H9 (cell line): ENCODE measurements at regions not wholly inside any gene's neighbourhood (a gene's known extent, or its start where the extent isn't known, plus 50 kb on each side); places are given as distances from the start of the nearest gene placed in this dataset.

Experiments used
- DNase-seq: peaks from one replicate; pipeline ENCODE4 v3.0.0-alpha.2; 2017
- H2AFZ ChIP-seq: one replicate; pipeline ENCODE4 v1.6.1; 2013; ENCODE audit warnings: mild to moderate bottlenecking, low read length, control low read depth, moderate library complexity
- H2AK5ac ChIP-seq: 2 replicates; pipeline ENCODE4 v1.6.1; 2013; ENCODE audit warnings: low read length, control low read depth, mixed read lengths; ENCODE audit not compliant: insufficient read length
- H2BK120ac ChIP-seq: one replicate; pipeline ENCODE4 v1.6.1; 2013; ENCODE audit warnings: low read depth, mild to moderate bottlenecking, low read length, control low read depth, inconsistent platforms; ENCODE audit not compliant: poor library complexity, severe bottlenecking
- H2BK12ac ChIP-seq: 2 replicates; pipeline ENCODE4 v1.6.1; 2013; ENCODE audit warnings: low read length, control low read depth, mixed read lengths, low read depth; ENCODE audit not compliant: insufficient read length
- H2BK15ac ChIP-seq: 2 replicates; pipeline ENCODE4 v1.6.1; 2013; ENCODE audit warnings: low read depth, low read length, control low read depth
- H2BK20ac ChIP-seq: one replicate; pipeline ENCODE4 v1.6.1; 2013; ENCODE audit warnings: low read depth, mild to moderate bottlenecking, low read length, control low read depth, inconsistent platforms; ENCODE audit not compliant: poor library complexity, severe bottlenecking
- H2BK5ac ChIP-seq: 2 replicates; pipeline ENCODE4 v1.6.1; 2013; ENCODE audit warnings: low read length, control low read depth, mixed read lengths; ENCODE audit not compliant: insufficient read length
- H3K14ac ChIP-seq: 2 replicates; pipeline ENCODE4 v1.6.1; 2013; ENCODE audit warnings: low read length, control low read depth; ENCODE audit not compliant: insufficient read depth
- H3K18ac ChIP-seq: 2 replicates; pipeline ENCODE4 v1.6.1; 2013; ENCODE audit warnings: low read depth, mild to moderate bottlenecking, mixed read lengths, low read length, control low read depth; ENCODE audit not compliant: insufficient read length
- H3K23ac ChIP-seq: 2 replicates; pipeline ENCODE4 v1.6.1; 2013; ENCODE audit warnings: low read length, control low read depth, mixed read lengths, low read depth; ENCODE audit not compliant: insufficient read length
- H3K23me2 ChIP-seq: 2 replicates; pipeline ENCODE4 v1.6.1; 2013; ENCODE audit warnings: low read depth, mild to moderate bottlenecking, mixed read lengths, low read length, control low read depth; ENCODE audit not compliant: insufficient read length, poor library complexity, severe bottlenecking
- H3K27ac ChIP-seq: 2 replicates; pipeline ENCODE4 v1.5.1; 2013; ENCODE audit warnings: low read length, control low read depth, mixed read lengths, low read depth; ENCODE audit not compliant: insufficient read length
- H3K27me3 ChIP-seq: 2 replicates; pipeline ENCODE4 v1.6.1; 2013; ENCODE audit warnings: low read length, control low read depth, inconsistent platforms; ENCODE audit not compliant: insufficient read depth
- H3K4ac ChIP-seq: 2 replicates; pipeline ENCODE4 v1.6.1; 2013; ENCODE audit warnings: low read depth, mild to moderate bottlenecking, control low read depth, inconsistent platforms, low read length, moderate library complexity
- H3K4me1 ChIP-seq: 2 replicates; pipeline ENCODE4 v1.6.1; 2013; ENCODE audit warnings: low read length, control low read depth, inconsistent platforms; ENCODE audit not compliant: insufficient read depth
- H3K4me2 ChIP-seq: 2 replicates; pipeline ENCODE4 v1.6.1; 2013; ENCODE audit warnings: low read length, control low read depth, mixed read lengths; ENCODE audit not compliant: insufficient read length, insufficient read depth
- H3K56ac ChIP-seq: 2 replicates; pipeline ENCODE4 v1.6.1; 2013; ENCODE audit warnings: low read depth, mild to moderate bottlenecking, mixed read lengths, low read length, control low read depth; ENCODE audit not compliant: insufficient read length
- H3K79me1 ChIP-seq: 2 replicates; pipeline ENCODE4 v1.6.1; 2013; ENCODE audit warnings: low read depth, mild to moderate bottlenecking, moderate library complexity, low read length, control low read depth, inconsistent platforms; ENCODE audit not compliant: insufficient read depth, poor library complexity, severe bottlenecking
- H3K79me2 ChIP-seq: 2 replicates; pipeline ENCODE4 v1.6.1; 2013; ENCODE audit warnings: low read length, control low read depth, inconsistent platforms; ENCODE audit not compliant: insufficient read depth
- H3K9ac ChIP-seq: 2 replicates; pipeline ENCODE4 v1.6.1; 2013; ENCODE audit warnings: low read length, control low read depth, mixed read lengths; ENCODE audit not compliant: insufficient read length; ENCODE audit errors: extremely low read depth
- H3K9me3 ChIP-seq: one replicate; pipeline ENCODE4 v1.6.1; 2013; ENCODE audit warnings: low read depth, low read length, inconsistent platforms; ENCODE audit not compliant: control insufficient read depth
- H3T11ph ChIP-seq: one replicate; pipeline ENCODE4 v1.6.1; 2013; ENCODE audit warnings: mild to moderate bottlenecking, low read length, control low read depth, inconsistent platforms
- H4K20me1 ChIP-seq: one replicate; pipeline ENCODE4 v1.6.1; 2013; ENCODE audit not compliant: control insufficient read depth, insufficient read length, insufficient read depth
- H4K5ac ChIP-seq: 2 replicates; pipeline ENCODE4 v1.6.1; 2013; ENCODE audit warnings: low read depth, mild to moderate bottlenecking, mixed read lengths, low read length, control low read depth; ENCODE audit not compliant: insufficient read length
- H4K8ac ChIP-seq: replicated peaks from 2 replicates; pipeline ENCODE4 v1.6.1; 2013; ENCODE audit warnings: low read length, control low read depth, mixed read lengths, low read depth; ENCODE audit not compliant: insufficient read length
- H4K91ac ChIP-seq: 2 replicates; pipeline ENCODE4 v1.6.1; 2013; ENCODE audit warnings: low read depth, mild to moderate bottlenecking, moderate library complexity, mixed read lengths, low read length, control low read depth; ENCODE audit not compliant: insufficient read length
- H3K27ac Mint-ChIP-seq, 3 experiments: 2 replicates in 2 of 3; 3 replicates in 1 of 3; pipeline ENCODE4 v1.8.0; 2020 to 2021; ENCODE audit warnings: mixed read lengths in 3 of 3, mild to moderate bottlenecking in 1 of 3, moderate library complexity in 1 of 3
- H3K27me3 Mint-ChIP-seq: 2 replicates; pipeline ENCODE4 v1.8.0; 2021; ENCODE audit warnings: low read depth, mild to moderate bottlenecking, moderate library complexity, mixed read lengths
- H3K36me3 Mint-ChIP-seq, 3 experiments: 2 replicates in 2 of 3; 3 replicates in 1 of 3; pipeline ENCODE4 v1.8.0; 2020 to 2021; ENCODE audit warnings: low read depth in 3 of 3, mixed read lengths in 3 of 3; ENCODE audit not compliant: insufficient read depth in 1 of 3
- H3K4me1 Mint-ChIP-seq, 2 experiments: 2 replicates each; pipeline ENCODE4 v1.8.0; 2020; ENCODE audit warnings: mixed read lengths in 2 of 2
- H3K4me3 Mint-ChIP-seq, 2 experiments: 2 replicates in 1 of 2; 3 replicates in 1 of 2; pipeline ENCODE4 v1.8.0; 2020 to 2021; ENCODE audit warnings: mild to moderate bottlenecking in 2 of 2, mixed read lengths in 2 of 2, moderate library complexity in 1 of 2
- H3K9me3 Mint-ChIP-seq, 2 experiments: 2 replicates in 1 of 2; 3 replicates in 1 of 2; pipeline ENCODE4 v1.8.0; 2020; ENCODE audit warnings: mild to moderate bottlenecking in 2 of 2, mixed read lengths in 2 of 2, moderate library complexity in 1 of 2
- CTCF ChIP-seq: fragments of 200-600 bp; sonication (generic); conservative IDR thresholded peaks from 3 replicates; pipeline ENCODE4 v1.8.0; 2021; ENCODE audit warnings: antibody characterized with exemption, mild to moderate bottlenecking
- WGBS: extraction: QIAGEN DNeasy Blood & Tissue Kit; methylation state at CpG from one replicate; pipeline ENCODE4 v1.1.7; 2013; ENCODE audit warnings: missing lambda C conversion rate, low lambda C conversion rate, mixed read lengths; ENCODE audit not compliant: insufficient read length; ENCODE audit errors: extremely low coverage; 5-methylcytosine and 5-hydroxymethylcytosine counted together

DNA sequence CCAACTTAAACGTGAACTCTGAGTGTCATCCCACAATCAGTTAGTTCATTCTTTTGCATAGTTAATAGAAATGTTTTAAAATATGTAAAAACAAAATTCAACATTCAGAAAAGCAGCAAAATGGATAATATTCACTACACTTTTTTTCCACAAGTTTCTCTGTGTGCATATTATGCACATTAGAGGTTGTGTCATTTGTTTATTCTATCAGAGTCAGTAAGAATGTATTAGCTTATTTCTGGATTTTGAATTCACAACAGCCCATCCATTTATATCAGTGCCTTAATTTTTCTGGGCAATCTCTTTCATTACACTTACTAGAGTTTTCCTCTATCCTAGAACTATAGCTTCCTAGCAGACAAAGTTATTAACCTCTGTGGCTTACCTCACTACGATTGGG lies 432.7 kb upstream of the SEMA3A start:
- Histone ChIP-seq H3T11ph (no peak overlapping the region), H2AFZ (no peak overlapping the region), H2BK120ac (no peak overlapping the region), H2BK20ac (no peak overlapping the region), H3K9ac (no peak overlapping the region), H2BK15ac (no peak overlapping the region), H3K23ac (no peak overlapping the region), H3K4me1 (no peaks in the 10 kb centered on the region), H4K91ac (no peak overlapping the region), H2BK5ac (no peak overlapping the region), H3K18ac (no peak overlapping the region), H3K23me2 (no peaks in the 10 kb centered on the region), H3K79me2 (no peaks in the 10 kb centered on the region), H2AK5ac (no peak overlapping the region), H2BK12ac (no peak overlapping the region), H3K27me3 (no peaks in the 10 kb centered on the region; the same call in 1 of the 2 replicates), H3K9me3 (peaks cover 3% of the 10 kb centered on the region), H3K4me2 (no peak overlapping the region), H4K8ac (no peak overlapping the region), H3K27ac (no peak overlapping the region), H3K14ac (no peak overlapping the region), H3K79me1 (no peaks in the 10 kb centered on the region), H3K56ac (no peak overlapping the region), H4K20me1 (no peaks in the 10 kb centered on the region), H3K4ac (no peak overlapping the region), H4K5ac (no peak overlapping the region)
- no peak overlapping the region for H3K27ac Mint-ChIP-seq
- H3K36me3 Mint-ChIP-seq = peaks cover 8 to 17% (median 12%) of the 10 kb centered on the region in 3 experiments
- H3K4me3 Mint-ChIP-seq = no peak overlapping the region
- peaks cover 15 to 18% of the 10 kb centered on the region in 2 experiments for H3K9me3 Mint-ChIP-seq
- whole genome bisulfite sequencing = no CpG with 5 or more reads among the region's 2 CpGs
- no peak for TF ChIP-seq CTCF
- no peaks in the 10 kb centered on the region for H3K27me3 Mint-ChIP-seq
- no peak for DNase-seq
- H3K4me1 Mint-ChIP-seq = peaks cover 2% of the 10 kb centered on the region in 2 experiments; a peak in 2 of 4 replicates
